ENCODE measurements at regions not wholly inside any gene's neighbourhood (a gene's known extent, or its start where the extent isn't known, plus 50 kb on each side); places are given as distances from the start of the nearest gene placed in this dataset.

DNA sequence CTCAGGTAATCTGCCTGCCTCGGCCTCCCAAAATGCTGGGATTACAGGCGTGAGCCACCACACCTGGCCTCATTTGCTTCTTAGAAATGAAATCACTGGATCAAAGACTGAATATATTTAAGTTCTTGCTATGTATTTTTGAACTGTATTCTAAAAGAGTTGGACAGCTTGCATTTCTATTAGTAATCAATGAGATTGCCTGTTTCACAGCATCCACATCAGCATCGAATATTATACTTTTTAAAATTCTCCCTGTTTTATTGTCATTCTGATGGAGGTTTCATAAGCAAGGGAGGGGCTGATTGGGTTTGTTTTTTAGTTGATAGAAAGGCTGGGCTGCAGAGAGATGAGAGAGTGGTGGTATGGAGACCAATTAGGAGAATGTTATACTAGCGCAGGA is 68.7 kb upstream of the CREB3L1 start:
- TF ChIP-seq POLR2AphosphoS5 (IDR thresholded peaks at IDR 0.05; ENCODE audit: insufficient read depth, low read depth, low read length) (no peak), EZH2 (IDR thresholded peaks at IDR 0.05; ENCODE audit: borderline replicate concordance, low read depth, low read length, severe bottlenecking) (no peak)
- TF ChIP-seq, protein P1, sequence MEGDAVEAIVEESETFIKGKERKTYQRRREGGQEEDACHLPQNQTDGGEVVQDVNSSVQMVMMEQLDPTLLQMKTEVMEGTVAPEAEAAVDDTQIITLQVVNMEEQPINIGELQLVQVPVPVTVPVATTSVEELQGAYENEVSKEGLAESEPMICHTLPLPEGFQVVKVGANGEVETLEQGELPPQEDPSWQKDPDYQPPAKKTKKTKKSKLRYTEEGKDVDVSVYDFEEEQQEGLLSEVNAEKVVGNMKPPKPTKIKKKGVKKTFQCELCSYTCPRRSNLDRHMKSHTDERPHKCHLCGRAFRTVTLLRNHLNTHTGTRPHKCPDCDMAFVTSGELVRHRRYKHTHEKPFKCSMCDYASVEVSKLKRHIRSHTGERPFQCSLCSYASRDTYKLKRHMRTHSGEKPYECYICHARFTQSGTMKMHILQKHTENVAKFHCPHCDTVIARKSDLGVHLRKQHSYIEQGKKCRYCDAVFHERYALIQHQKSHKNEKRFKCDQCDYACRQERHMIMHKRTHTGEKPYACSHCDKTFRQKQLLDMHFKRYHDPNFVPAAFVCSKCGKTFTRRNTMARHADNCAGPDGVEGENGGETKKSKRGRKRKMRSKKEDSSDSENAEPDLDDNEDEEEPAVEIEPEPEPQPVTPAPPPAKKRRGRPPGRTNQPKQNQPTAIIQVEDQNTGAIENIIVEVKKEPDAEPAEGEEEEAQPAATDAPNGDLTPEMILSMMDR (IDR thresholded peaks at IDR 0.05; ENCODE audit: extremely low read depth in 1 of 2, insufficient read depth in 1 of 2, low read depth in 1 of 2, low read length in 2 of 2) = no peak

Data from endothelial cell of umbilical vein (primary cell).